ENCODE measurements at regions not wholly inside any gene's neighbourhood (a gene's known extent, or its start where the extent isn't known, plus 50 kb on each side); places are given as distances from the start of the nearest gene placed in this dataset.

DNA sequence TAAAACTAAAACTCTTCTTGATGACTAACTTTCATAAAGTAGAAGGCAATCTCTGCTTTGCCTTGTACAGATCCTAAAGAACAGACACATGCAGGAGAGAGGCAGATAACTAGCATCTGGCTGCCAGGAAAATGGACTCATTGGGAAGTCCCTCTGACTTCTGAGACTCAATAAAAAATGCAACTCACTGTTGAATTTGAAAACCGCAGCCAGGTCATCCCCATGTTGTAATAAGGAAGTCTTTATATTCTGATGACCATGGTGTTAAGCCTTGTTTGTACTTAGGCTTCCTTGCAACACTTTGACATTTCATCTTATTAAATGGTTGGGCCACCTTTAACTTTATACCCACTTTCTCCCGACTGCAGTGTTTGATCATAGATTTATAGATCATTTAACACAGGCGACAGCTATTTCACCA lies 375.1 kb upstream of the KCNH7 start:
- H3K9me3 ChIP-seq = no peaks in the 10 kb centered on the region
- H3K36me3 ChIP-seq = no peaks in the 10 kb centered on the region
- no peak overlapping the region for H3K27ac ChIP-seq
- H3K4me1 ChIP-seq (ENCODE audit: control insufficient read depth in 1 of 2, insufficient read depth in 1 of 2, low read depth in 1 of 2, low read length in 1 of 2) = no peaks in the 10 kb centered on the region
- H3K4me3 ChIP-seq (ENCODE audit: low read depth in 1 of 2, low read length in 1 of 2) = no peak overlapping the region
- TF ChIP-seq, protein P1, sequence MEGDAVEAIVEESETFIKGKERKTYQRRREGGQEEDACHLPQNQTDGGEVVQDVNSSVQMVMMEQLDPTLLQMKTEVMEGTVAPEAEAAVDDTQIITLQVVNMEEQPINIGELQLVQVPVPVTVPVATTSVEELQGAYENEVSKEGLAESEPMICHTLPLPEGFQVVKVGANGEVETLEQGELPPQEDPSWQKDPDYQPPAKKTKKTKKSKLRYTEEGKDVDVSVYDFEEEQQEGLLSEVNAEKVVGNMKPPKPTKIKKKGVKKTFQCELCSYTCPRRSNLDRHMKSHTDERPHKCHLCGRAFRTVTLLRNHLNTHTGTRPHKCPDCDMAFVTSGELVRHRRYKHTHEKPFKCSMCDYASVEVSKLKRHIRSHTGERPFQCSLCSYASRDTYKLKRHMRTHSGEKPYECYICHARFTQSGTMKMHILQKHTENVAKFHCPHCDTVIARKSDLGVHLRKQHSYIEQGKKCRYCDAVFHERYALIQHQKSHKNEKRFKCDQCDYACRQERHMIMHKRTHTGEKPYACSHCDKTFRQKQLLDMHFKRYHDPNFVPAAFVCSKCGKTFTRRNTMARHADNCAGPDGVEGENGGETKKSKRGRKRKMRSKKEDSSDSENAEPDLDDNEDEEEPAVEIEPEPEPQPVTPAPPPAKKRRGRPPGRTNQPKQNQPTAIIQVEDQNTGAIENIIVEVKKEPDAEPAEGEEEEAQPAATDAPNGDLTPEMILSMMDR (IDR thresholded peaks at IDR 0.05) = no peak
- no peaks in the 10 kb centered on the region for H3K27me3 ChIP-seq

DNA sequence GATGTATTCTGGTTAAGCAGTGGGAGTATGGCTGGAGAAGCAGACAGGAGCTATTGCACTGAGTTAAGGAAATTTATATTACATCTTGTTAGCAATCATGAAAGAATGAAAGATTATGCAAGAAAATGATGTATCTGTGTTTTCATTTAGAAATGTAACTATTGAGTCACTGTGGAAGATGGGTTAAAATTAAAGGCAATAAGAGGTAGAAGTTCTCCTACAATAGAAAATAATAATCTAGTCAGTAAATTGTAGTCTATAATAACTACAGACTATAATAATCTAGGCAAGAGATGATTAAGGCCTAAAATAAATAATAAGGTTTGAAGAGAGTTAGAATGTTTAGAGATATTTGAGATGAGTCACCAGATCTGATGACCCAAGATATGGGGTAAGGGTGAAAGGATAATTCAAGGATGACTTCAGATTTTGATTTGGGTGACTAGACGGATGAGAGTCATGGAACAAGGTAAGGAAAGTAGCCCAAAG lies 371.9 kb upstream of the KCNH7 start:
- no peaks in the 10 kb centered on the region for H3K36me3 ChIP-seq
- TF ChIP-seq, protein P1 (IDR thresholded peaks at IDR 0.05) = no peak
- no peak overlapping the region for H3K27ac ChIP-seq
- no peaks in the 10 kb centered on the region for H3K4me1 ChIP-seq (ENCODE audit: control insufficient read depth in 1 of 2, insufficient read depth in 1 of 2, low read depth in 1 of 2, low read length in 1 of 2)
- H3K4me3 ChIP-seq (ENCODE audit: low read depth in 1 of 2, low read length in 1 of 2) = no peak overlapping the region
- no peaks in the 10 kb centered on the region for H3K27me3 ChIP-seq
- H3K9me3 ChIP-seq = no peaks in the 10 kb centered on the region

DNA sequence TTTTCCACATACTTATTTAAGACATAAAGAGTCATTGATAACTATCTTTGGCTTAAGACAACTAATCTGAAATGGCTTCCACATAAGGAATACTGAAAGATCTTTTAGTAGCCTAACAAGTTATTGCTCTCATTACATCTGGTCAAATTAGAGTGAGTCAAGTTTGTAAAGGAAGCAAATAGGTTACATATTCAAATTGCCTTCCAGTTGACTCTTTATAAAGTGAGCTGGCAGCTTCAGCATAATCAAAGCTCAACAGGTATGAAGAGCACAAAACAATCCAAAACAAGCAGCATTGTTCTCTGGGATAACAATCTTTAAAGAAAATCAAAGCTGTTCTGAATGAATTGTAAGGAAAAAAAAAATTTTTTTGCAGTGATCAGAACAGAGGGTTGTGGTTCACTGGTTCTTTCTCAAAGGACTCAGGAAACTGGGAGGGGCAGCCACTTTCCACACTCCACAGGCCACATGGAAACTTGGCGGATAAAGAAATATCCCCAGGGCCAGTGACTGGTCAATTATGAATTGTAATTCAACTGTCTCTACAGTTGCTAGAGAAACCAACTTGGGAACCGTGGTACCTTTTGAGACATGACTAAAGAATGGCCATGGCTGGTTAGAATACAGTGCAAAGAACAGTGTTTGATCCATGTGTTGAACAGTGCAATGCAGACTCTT lies 369.3 kb upstream of the KCNH7 start:
- H3K4me1 ChIP-seq (ENCODE audit: control insufficient read depth in 1 of 2, insufficient read depth in 1 of 2, low read depth in 1 of 2, low read length in 1 of 2) = no peaks in the 10 kb centered on the region
- H3K27ac ChIP-seq = no peak overlapping the region
- no peak overlapping the region for H3K4me3 ChIP-seq (ENCODE audit: low read depth in 1 of 2, low read length in 1 of 2)
- H3K27me3 ChIP-seq = no peaks in the 10 kb centered on the region
- no peaks in the 10 kb centered on the region for H3K9me3 ChIP-seq
- H3K36me3 ChIP-seq = no peaks in the 10 kb centered on the region
- TF ChIP-seq, protein P1 (IDR thresholded peaks at IDR 0.05) = no peak

DNA sequence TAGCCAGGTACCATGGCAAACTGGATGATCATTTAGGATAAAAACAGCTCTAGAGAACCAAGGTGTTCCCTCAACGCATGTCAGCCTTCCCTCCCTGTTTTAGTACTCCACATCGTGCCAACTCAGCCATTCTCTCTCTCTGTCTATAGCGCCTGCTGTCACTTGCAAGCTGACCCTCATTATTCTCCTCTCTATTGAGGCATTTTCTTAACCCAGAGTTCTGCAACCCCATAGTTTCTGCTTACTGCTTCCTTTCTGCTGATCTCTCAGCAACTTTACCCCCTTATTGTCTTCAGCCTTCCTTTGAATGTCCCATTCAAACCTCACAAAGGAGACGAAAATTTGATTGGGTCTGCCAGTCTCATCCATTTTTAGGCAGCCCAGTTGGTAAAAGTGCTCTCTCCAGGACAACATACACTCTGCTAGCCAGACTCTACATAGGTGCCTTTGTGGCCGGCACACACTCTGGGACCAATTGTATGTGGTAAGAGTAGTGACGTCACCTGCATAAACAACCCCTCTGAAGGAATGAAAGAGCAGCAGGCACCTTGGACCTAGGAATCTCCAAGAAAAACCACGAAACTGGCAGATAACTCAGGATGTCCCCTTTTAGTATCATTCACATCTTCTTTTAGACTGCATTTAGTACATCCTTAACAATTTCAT lies 367.2 kb upstream of the KCNH7 start:
- Histone ChIP-seq H3K36me3 (no peaks in the 10 kb centered on the region), H3K9me3 (no peaks in the 10 kb centered on the region), H3K4me3 (ENCODE audit: low read depth in 1 of 2, low read length in 1 of 2) (no peak overlapping the region), H3K4me1 (ENCODE audit: control insufficient read depth in 1 of 2, insufficient read depth in 1 of 2, low read depth in 1 of 2, low read length in 1 of 2) (no peaks in the 10 kb centered on the region), H3K27ac (no peak overlapping the region), H3K27me3 (no peaks in the 10 kb centered on the region)
- TF ChIP-seq, protein P1 (IDR thresholded peaks at IDR 0.05) = no peak

DNA sequence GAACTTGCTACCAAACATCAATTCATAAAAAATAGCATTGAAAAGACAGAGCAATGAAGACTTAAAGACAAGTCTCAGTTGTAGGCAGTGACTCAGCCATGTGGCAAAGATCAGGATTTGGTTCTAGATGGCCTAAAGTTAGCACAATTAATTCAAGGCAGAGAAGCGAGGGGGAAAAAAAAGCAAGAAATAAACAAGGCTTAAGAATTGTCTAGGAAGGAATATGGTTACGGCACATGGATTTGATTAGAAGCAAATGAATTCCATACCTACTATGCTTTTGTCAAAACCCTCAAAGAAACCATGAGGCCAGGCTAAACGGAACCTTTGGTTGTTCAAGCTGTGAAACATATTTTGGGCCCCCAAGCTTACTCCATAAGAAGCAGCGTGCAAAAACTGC lies 362.2 kb upstream of the KCNH7 start:
- no peaks in the 10 kb centered on the region for H3K9me3 ChIP-seq
- no peaks in the 10 kb centered on the region for H3K36me3 ChIP-seq
- H3K27me3 ChIP-seq = no peaks in the 10 kb centered on the region
- no peak overlapping the region for H3K4me3 ChIP-seq (ENCODE audit: low read depth in 1 of 2, low read length in 1 of 2)
- no peak overlapping the region for H3K27ac ChIP-seq
- H3K4me1 ChIP-seq (ENCODE audit: control insufficient read depth in 1 of 2, insufficient read depth in 1 of 2, low read depth in 1 of 2, low read length in 1 of 2) = no peaks in the 10 kb centered on the region
- TF ChIP-seq, protein P1 (IDR thresholded peaks at IDR 0.05) = no peak

Measured in neutrophil (primary cell).